ENCODE measurements at regions not wholly inside any gene's neighbourhood (a gene's known extent, or its start where the extent isn't known, plus 50 kb on each side); places are given as distances from the start of the nearest gene placed in this dataset.

DNA sequence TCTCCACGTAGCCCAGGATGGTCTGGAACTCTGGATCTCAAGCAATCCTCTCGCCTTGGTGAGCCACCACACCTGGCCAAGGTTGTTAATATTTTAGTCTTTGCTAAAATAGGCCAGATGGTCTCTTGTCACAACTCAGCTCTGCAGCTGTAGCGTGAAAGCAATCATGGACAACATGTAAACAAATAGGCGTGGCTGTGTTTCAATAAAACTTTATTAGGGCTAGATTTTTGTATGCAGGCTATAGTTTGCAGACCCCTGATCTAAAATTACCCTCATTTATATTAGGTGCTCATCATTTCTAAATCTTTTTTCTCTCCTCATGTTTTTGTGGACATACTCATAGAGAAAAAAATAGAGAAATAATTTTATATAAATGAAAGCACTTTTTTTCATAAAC is 72.1 kb upstream of the SLC28A3 start:
- no peak for DNase-seq
- H3K36me3 ChIP-seq: no peaks in the 10 kb centered on the region
- TF ChIP-seq, protein P1, sequence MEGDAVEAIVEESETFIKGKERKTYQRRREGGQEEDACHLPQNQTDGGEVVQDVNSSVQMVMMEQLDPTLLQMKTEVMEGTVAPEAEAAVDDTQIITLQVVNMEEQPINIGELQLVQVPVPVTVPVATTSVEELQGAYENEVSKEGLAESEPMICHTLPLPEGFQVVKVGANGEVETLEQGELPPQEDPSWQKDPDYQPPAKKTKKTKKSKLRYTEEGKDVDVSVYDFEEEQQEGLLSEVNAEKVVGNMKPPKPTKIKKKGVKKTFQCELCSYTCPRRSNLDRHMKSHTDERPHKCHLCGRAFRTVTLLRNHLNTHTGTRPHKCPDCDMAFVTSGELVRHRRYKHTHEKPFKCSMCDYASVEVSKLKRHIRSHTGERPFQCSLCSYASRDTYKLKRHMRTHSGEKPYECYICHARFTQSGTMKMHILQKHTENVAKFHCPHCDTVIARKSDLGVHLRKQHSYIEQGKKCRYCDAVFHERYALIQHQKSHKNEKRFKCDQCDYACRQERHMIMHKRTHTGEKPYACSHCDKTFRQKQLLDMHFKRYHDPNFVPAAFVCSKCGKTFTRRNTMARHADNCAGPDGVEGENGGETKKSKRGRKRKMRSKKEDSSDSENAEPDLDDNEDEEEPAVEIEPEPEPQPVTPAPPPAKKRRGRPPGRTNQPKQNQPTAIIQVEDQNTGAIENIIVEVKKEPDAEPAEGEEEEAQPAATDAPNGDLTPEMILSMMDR (IDR thresholded peaks at IDR 0.05): no peak
- no peak for TF ChIP-seq POLR2A (IDR thresholded peaks at IDR 0.05)
- no peaks in the 10 kb centered on the region for H3K27me3 ChIP-seq
- no peaks in the 10 kb centered on the region for H3K4me1 ChIP-seq
- no peak overlapping the region for H3K4me3 ChIP-seq
- intact Hi-C loops (cut with DNase I; ENCODE audit: low total_unique reads): no loop called here
- H3K9me3 ChIP-seq: no peaks in the 10 kb centered on the region
- H3K27ac ChIP-seq: no peak overlapping the region

DNA sequence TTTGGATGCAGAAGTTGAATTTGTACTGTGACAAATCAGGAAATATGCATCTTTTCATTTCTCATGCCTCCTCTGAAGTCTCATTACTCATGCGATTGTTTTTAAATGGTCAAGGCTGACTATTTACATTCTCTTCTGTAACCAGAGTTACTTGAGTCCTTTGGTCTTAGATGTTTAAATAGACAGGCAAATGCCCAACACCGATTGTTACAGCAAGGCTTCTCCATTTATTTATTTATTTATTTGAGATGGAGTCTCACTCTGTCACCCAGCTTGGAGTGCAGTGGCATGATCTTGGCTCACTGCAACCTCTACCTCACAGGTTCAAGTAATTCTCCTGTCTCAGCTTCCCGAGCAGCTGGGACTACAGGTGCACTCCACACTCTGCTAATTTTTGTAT is 72.7 kb upstream of the SLC28A3 start:
- H3K9me3 ChIP-seq: no peaks in the 10 kb centered on the region
- TF ChIP-seq POLR2A (IDR thresholded peaks at IDR 0.05): no peak
- TF ChIP-seq, protein P1 (IDR thresholded peaks at IDR 0.05): no peak
- no peak overlapping the region for H3K4me3 ChIP-seq
- H3K27ac ChIP-seq: no peak overlapping the region
- intact Hi-C loops (cut with DNase I; ENCODE audit: low total_unique reads): no loop called here
- H3K4me1 ChIP-seq: no peaks in the 10 kb centered on the region
- no peaks in the 10 kb centered on the region for H3K36me3 ChIP-seq
- H3K27me3 ChIP-seq: no peaks in the 10 kb centered on the region
- no peak for DNase-seq

DNA sequence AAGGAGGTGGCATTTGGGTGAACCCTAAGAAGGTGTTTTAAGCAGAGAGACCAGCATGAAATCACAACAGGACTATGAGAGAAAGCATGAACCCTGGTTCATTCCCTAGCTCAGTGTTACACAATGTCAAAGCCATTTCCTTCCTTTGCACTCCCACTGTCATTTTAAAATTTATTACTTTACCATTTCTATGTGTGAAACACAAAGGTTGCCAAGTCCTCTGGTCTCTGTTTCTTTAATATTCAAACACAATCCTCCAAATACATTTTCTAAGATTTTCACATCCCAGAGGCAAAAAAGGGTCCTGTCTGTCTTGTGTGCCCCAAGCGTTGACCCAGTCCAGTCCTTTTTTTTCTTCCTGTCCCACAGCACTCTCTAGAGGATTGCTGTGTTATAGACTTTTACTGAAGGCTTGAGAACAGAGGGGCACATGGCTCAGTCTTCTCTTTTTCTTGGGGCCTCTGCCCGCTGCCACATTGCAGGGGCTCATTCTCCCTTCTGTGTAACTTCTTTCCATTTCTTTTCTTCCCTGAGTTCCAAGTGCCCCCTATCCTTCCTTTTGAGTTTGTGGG is 78.6 kb upstream of the SLC28A3 start:
- Histone ChIP-seq H3K4me3 (no peak overlapping the region), H3K27me3 (no peaks in the 10 kb centered on the region), H3K27ac (no peak overlapping the region), H3K9me3 (no peaks in the 10 kb centered on the region), H3K36me3 (no peaks in the 10 kb centered on the region), H3K4me1 (no peaks in the 10 kb centered on the region)
- intact Hi-C loops (cut with DNase I; ENCODE audit: low total_unique reads): no loop called here
- TF ChIP-seq, protein P1 (IDR thresholded peaks at IDR 0.05): no peak
- no peak for TF ChIP-seq POLR2A (IDR thresholded peaks at IDR 0.05)
- DNase-seq: no peak

DNA sequence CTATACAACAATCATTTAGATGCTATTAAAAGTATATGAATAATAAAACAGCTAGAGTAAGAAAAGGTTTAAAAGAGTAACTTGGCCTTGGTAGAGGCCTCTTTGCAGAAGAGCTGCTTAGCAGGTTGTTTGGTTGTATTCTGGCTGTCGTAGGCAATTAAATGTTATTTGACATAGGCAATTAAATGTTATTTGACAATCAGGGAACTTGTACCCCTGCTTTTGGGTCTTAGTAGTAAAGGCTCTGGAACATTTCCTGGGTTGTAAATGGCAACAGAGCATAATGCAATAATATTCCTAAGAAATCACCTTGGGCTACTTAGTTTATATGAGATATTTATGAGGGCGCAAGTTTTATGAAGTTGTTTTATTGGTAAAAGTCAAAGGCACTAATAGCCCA is 84.4 kb upstream of the SLC28A3 start:
- TF ChIP-seq, protein P1 (IDR thresholded peaks at IDR 0.05): no peak
- TF ChIP-seq POLR2A (IDR thresholded peaks at IDR 0.05): no peak
- H3K4me1 ChIP-seq: no peaks in the 10 kb centered on the region
- no peak for DNase-seq
- intact Hi-C loops (cut with DNase I; ENCODE audit: low total_unique reads): no loop called here
- no peaks in the 10 kb centered on the region for H3K27me3 ChIP-seq
- no peaks in the 10 kb centered on the region for H3K36me3 ChIP-seq
- no peak overlapping the region for H3K27ac ChIP-seq
- no peak overlapping the region for H3K4me3 ChIP-seq
- H3K9me3 ChIP-seq: no peaks in the 10 kb centered on the region

DNA sequence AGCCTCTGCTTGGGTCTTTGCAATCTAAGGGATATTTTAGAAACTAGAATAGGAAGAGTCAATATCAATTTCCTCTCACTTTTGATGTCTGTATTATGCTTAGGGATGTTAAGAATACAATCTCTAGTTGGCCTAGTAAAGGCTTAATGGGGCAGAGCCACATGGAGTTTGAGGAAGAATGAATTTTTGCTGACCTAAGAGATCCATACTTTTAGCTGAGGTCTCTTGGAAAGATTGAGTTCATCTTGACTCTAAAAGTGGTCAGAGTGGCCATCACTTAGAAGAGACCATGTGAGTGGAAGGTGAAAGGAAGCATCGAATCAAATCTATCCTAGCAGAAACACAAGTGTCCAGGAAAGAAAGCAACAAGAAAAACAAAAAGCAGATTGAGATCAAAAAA is 92.2 kb upstream of the SLC28A3 start:
- H3K4me3 ChIP-seq: no peak overlapping the region
- no peak overlapping the region for H3K27ac ChIP-seq
- intact Hi-C loops (cut with DNase I; ENCODE audit: low total_unique reads): no loop called here
- no peak for DNase-seq
- H3K36me3 ChIP-seq: no peaks in the 10 kb centered on the region
- no peaks in the 10 kb centered on the region for H3K4me1 ChIP-seq
- TF ChIP-seq POLR2A (IDR thresholded peaks at IDR 0.05): no peak
- H3K9me3 ChIP-seq: no peaks in the 10 kb centered on the region
- no peaks in the 10 kb centered on the region for H3K27me3 ChIP-seq

DNA sequence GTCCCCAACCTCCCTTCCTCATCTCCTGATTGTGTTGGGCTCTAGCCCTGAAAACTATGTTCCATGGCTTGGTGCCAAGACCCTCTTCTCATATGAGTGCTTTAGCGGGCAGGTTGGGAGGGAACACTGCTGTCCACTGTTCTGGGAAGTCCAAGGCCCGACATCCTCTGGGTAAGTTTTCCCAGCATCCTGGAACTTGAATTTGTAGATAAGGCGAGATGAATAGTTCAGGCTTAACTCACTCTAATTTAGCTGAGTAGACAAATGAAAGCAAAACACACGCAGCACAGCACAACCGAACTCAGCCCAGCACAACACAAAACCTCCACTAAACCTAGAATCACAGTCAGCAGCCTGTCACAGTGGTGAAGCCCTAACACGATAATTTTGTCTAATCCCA is 95.3 kb upstream of the SLC28A3 start:
- TF ChIP-seq, protein P1 (IDR thresholded peaks at IDR 0.05): no peak
- no peak for TF ChIP-seq POLR2A (IDR thresholded peaks at IDR 0.05)
- H3K4me1 ChIP-seq: no peaks in the 10 kb centered on the region
- no peak for DNase-seq
- H3K4me3 ChIP-seq: no peak overlapping the region
- no peaks in the 10 kb centered on the region for H3K36me3 ChIP-seq
- H3K9me3 ChIP-seq: no peaks in the 10 kb centered on the region
- intact Hi-C loops (cut with DNase I; ENCODE audit: low total_unique reads): no loop called here
- H3K27me3 ChIP-seq: no peaks in the 10 kb centered on the region
- no peak overlapping the region for H3K27ac ChIP-seq

Measured in uterus (tissue), 3 donors.